Heart right ventricle (tissue), 16 donors: ENCODE measurements at regions not wholly inside any gene's neighbourhood (a gene's known extent, or its start where the extent isn't known, plus 50 kb on each side); places are given as distances from the start of the nearest gene placed in this dataset.

Source experiments
- ATAC-seq, 8 donors: fragments of 200-7000 bp; cut with Tn5 transposase; one replicate each; pipeline ENCODE4 v1.9.1; 2020; ENCODE audit warnings: mild to moderate bottlenecking in 8 of 8, moderate library complexity in 8 of 8, moderate number of reproducible peaks in 1 of 8
- DNase-seq, 2 donors: peaks; one replicate each; pipeline ENCODE4 v3.0.0-alpha.2; 2020
- H3K27ac ChIP-seq, 10 donors: fragments of 200-600 bp; sonication (generic) in 2 of 10; one replicate each; pipeline versions ENCODE4 v1.5.0 to v1.8.0; 2020 to 2022; ENCODE audit warnings: mild to moderate bottlenecking in 3 of 10
- H3K27me3 ChIP-seq, 7 donors: fragments of 200-600 bp; one replicate each; pipeline ENCODE4 v1.8.0; 2021 to 2022; ENCODE audit warnings: mild to moderate bottlenecking in 2 of 7
- H3K36me3 ChIP-seq, 9 donors: fragments of 200-600 bp; sonication (generic) in 1 of 9; one replicate each; pipeline versions ENCODE4 v1.5.0 to v1.8.0; 2020 to 2022; ENCODE audit warnings: mild to moderate bottlenecking in 2 of 9
- H3K4me1 ChIP-seq, 9 donors: fragments of 200-600 bp; sonication (generic) in 1 of 9; one replicate each; pipeline versions ENCODE4 v1.5.0 to v1.8.0; 2020 to 2022; ENCODE audit warnings: mild to moderate bottlenecking in 4 of 9
- H3K4me3 ChIP-seq, 10 donors: fragments of 200-600 bp; sonication (generic) in 2 of 10; one replicate each; pipeline versions ENCODE4 v1.5.0 to v1.8.0; 2020 to 2022; ENCODE audit warnings: mild to moderate bottlenecking in 7 of 10, moderate library complexity in 2 of 10
- H3K9me3 ChIP-seq, 11 donors: fragments of 200-600 bp in 10 of 11; sonication (generic) in 2 of 11; one replicate each; pipeline versions ENCODE4 v1.5.0 to v1.8.0; 2013 to 2022; ENCODE audit warnings: mild to moderate bottlenecking in 2 of 11, control low read depth in 1 of 11, moderate library complexity in 1 of 11
- CTCF ChIP-seq, 9 donors: fragments of 200-600 bp; sonication (generic) in 2 of 9; IDR thresholded peaks; one replicate each; pipeline versions ENCODE4 v1.5.0 to v1.8.0; 2021 to 2022; ENCODE audit warnings: antibody characterized with exemption in 9 of 9, mild to moderate bottlenecking in 5 of 9, moderate library complexity in 1 of 9
- WGBS, 2 donors: extraction: QIAGEN DNeasy Blood & Tissue Kit; methylation state at CpG; one replicate each; pipeline ENCODE4 v1.1.7; 2013; ENCODE audit warnings: inconsistent platforms in 1 of 2; 5-methylcytosine and 5-hydroxymethylcytosine counted together
- intact Hi-C, 10 donors: fragments of 100-400 bp; cut with DNase I; formaldehyde crosslinking; loops; one replicate each; pipeline versions ENCODE4 v1.11.1 to v1.14.2; 2022
- donor health status: Arrhythmogenic right ventricular cardiomyopathy.
- donor health status: ischemic (EF 13 %, LVEDD 7.1; RV severe dilation, severe dysfunction).
- donor health status: healthy with polysubstance abuse.
- donor health status: DM: no; HTN: yes; CAD: no.
- donor health status: DM: no; HTN: no; CAD: no.
- donor health status: ischemic (EF 25% LVEDD 6.9; RV normal size, moderate dysfunction).
- donor health status: ischemic (EF 25% LVEDD 5.7; RV mildly dilated, moderate dysfunction).
- donor health status: healthy.
- donor health status: DM: yes; HTN: yes; CAD: no.
- donor health status: Ischemic cardiomyopathy.
- donor health status: ischemic (EF 35%, LVEDD 5.7; RV mildly dilated, moderate dysfunction).
- donor health status: nonischemic (EF 11% LVEDD 7.7; RV severe dilation, severe dysfunction).
- donor health status: DM: yes; HTN: yes; CAD: no.
- donor health status: PGD.
- donor health status: ischemic (EF 29% LVEDD 5.4; RV normal size, mild dysfunction).
- donor health status: nonischemic (EF 23%, LVEDD 6.1; RV moderate dilation, normal function).

DNA sequence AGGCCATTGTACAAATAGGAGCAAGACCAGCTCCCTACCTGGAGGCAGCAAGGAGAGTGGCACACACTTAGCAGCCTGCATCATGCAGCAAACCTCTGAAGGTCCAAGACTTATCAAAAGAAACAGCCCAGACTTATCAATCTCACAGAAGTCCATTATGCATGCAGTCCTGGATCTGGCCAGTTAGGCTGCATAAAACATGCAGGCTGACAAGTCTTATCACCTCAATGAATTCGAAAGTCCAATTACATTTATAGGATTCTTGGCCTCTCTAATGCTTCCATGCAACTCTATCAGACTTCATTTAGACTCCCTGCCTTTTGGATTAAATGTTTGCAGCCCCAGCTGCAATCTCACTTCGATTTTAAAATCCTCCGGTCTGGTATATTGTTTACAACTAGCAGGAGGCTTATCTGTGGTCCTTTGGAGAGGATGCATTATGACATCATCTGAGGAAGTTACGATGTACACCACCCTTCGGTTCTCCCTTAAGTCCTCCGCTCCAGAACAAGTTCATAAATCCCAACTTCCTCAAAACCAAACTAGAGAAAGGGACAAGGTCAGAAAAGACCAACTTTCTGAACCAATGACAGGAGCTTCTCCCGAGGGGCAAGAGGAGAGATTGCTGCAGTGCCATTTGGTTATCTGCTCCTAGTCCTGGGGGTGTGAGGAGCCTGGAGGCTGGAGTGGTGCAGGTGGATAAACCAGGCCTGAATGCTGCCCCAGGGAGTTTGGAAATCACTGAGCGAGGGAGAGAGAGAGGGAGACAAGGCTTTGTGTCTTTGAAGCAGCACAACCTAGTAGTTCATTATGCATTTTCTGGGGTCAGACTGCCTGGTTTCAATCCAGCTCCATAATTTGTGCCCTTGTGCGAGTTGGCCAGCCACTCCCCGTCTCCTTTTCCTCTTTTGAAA, 313.9 kb downstream of the TLE1 start:
- no peaks in the 10 kb centered on the region for H3K27me3 ChIP-seq
- H3K36me3 ChIP-seq = no peaks in the 10 kb centered on the region
- DNase-seq = no peak
- peak overlapping the region in 6 of 10 donors; percentile 10 to 67 (median 54) for H3K27ac ChIP-seq
- intact Hi-C loops = loop anchor here in 3 of 10 donors (10.0 kb wide), 3 partner anchors 49 to 309 kb away; partner anchors contain the start of gene TLE1 (in 2 of the 3)
- no peak overlapping the region for H3K4me3 ChIP-seq
- 44 to 48% methylated on average over 10 of the region's 10 CpGs for WGBS, 2 donors
- ATAC-seq = peak in 5 of 8 donors; percentile 43 to 59 (median 53)
- H3K4me1 ChIP-seq = peaks cover 0 to 48% (median 23%) of the 10 kb centered on the region in 9 donors
- H3K9me3 ChIP-seq = no peaks in the 10 kb centered on the region
- no peak for TF ChIP-seq CTCF (IDR thresholded peaks at IDR 0.05)

GRCh38 chr9:81374459-81375186, 314.7 kb downstream of the TLE1 start:
- Histone ChIP-seq H3K27ac (peak overlapping the region in 4 of 10 donors; percentile 55 to 67 (median 57)), H3K4me3 (no peak overlapping the region), H3K4me1 (peaks cover 0 to 48% (median 23%) of the 10 kb centered on the region in 9 donors), H3K9me3 (no peaks in the 10 kb centered on the region), H3K27me3 (no peaks in the 10 kb centered on the region), H3K36me3 (no peaks in the 10 kb centered on the region)
- intact Hi-C loops = loop anchor here in 3 of 10 donors (10.0 kb wide), 3 partner anchors 50 to 310 kb away; partner anchors contain the start of gene TLE1 (in 2 of the 3)
- ATAC-seq (peak; percentile 44 to 69 (median 51)), DNase-seq (peak in 1 of 2 donors; percentile 38)
- TF ChIP-seq CTCF (IDR thresholded peaks at IDR 0.05) = no peak
- 55 to 59% methylated on average over 4 of the region's 4 CpGs for WGBS, 2 donors

- Histone ChIP-seq H3K9me3 (no peaks in the 10 kb centered on the region), H3K27ac (peak overlapping the region; percentile 14 to 74 (median 60)), H3K4me1 (peaks cover 0 to 48% (median 23%) of the 10 kb centered on the region in 9 donors), H3K36me3 (no peaks in the 10 kb centered on the region), H3K4me3 (no peak overlapping the region), H3K27me3 (no peaks in the 10 kb centered on the region)
- intact Hi-C loops = loop anchor here in 3 of 10 donors (10.0 kb wide), 3 partner anchors 52 to 312 kb away; partner anchors contain the start of gene TLE1 (in 2 of the 3)
- 53 to 55% methylated on average over 4 of the region's 4 CpGs for WGBS, 2 donors
- DNase-seq (peak; percentile 37 to 77), ATAC-seq (peak; percentile 48 to 69 (median 58))
- TF ChIP-seq CTCF (IDR thresholded peaks at IDR 0.05) = no peak
Observed at GRCh38 chr9:81373294-81373693, 316.1 kb downstream of the TLE1 start.

DNA sequence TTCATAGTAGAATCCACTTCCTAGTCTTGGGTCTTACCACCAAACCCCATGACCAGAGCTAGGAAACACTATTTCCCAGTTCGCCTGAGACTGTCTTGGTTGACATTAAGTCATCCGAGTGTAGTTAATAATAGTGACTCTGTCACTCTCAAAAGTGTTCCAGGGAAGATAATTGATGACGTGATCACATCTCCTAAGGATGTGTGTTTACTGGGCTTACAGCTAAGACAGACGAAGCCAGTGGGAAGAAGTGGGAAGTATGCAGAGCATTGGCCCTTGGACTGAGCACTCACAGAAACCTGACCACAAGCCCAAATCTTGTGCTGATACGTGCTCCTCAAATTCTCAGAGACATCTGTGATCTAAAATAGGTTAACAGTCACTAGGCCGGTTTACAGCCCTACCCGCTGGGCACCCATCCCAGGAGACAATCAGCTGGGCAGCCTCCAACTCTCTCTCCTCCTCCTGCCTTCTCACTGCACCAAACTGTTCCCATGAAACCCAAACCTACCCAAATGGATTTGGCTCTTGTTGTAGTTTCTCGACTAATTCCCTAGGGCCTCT, 316.6 kb downstream of the TLE1 start:
- ATAC-seq (peak; percentile 63 to 80 (median 74)), DNase-seq (peak; percentile 54 to 59)
- WGBS, 2 donors = 56 to 65% methylated on average over 8 of the region's 8 CpGs
- Histone ChIP-seq H3K9me3 (no peaks in the 10 kb centered on the region), H3K27ac (peak overlapping the region; percentile 14 to 74 (median 60)), H3K4me1 (peaks cover 0 to 48% (median 23%) of the 10 kb centered on the region in 9 donors), H3K36me3 (no peaks in the 10 kb centered on the region), H3K27me3 (no peaks in the 10 kb centered on the region), H3K4me3 (no peak overlapping the region)
- intact Hi-C loops = loop anchor here in 3 of 10 donors (10.0 kb wide), 3 partner anchors 52 to 312 kb away; partner anchors contain the start of gene TLE1 (in 2 of the 3)
- no peak for TF ChIP-seq CTCF (IDR thresholded peaks at IDR 0.05)
